K562 (cell line): ENCODE measurements at regions not wholly inside any gene's neighbourhood (a gene's known extent, or its start where the extent isn't known, plus 50 kb on each side); places are given as distances from the start of the nearest gene placed in this dataset.

Experiments used
- ATAC-seq: fragments of 200-7000 bp; cut with Tn5 transposase; 3 replicates; pipeline ENCODE4 v1.9.1; 2020; ENCODE audit warnings: moderate library complexity
- BruUV-seq: library from RNA; stranded (reverse); fragments of 400-500 nt; replicated peaks from 2 replicates; lab custom pipeline; 2021; lab: Mats Ljungman, UMichigan
- CTCF ChIA-PET: fragments of 300-600 bp; formaldehyde crosslinking; extraction: SDS; loops from one replicate; lab custom pipeline; 2021; ENCODE audit warnings: low intra/inter-chr PET ratio; lab: Yijun Ruan, JAX
- POLR2A ChIA-PET: fragments of 300-600, 350-650 bp; sonication (Branson Sonifier 250); formaldehyde crosslinking; extraction: SDS; loops from one replicate; lab custom pipeline; 2021; ENCODE audit warnings: antibody characterized with exemption, inconsistent platforms; lab: Yijun Ruan, JAX
- DNase-seq, 4 experiments: peaks; one replicate each; pipeline versions ENCODE4 v3.0.0 to v3.0.0-alpha.2; 2011 to 2018; ENCODE audit warnings: low spot score in 3 of 4, mixed read lengths in 3 of 4; ENCODE audit errors: extremely low read depth in 1 of 4
- FAIRE-seq: peaks from 2 replicates; lab custom pipeline; 2011; peaks lifted over from hg19 to GRCh38; lab: Jason Lieb, UNC
- H2AFZ ChIP-seq: 2 replicates; pipeline ENCODE4 v1.6.0; 2011; ENCODE audit warnings: low read depth, low read length, control low read depth, inconsistent platforms
- H3K27ac ChIP-seq: fragments of 200-600 bp; 3 replicates; pipeline ENCODE4 v1.8.0; 2011; ENCODE audit warnings: low read depth, mild to moderate bottlenecking, control low read depth, inconsistent platforms, low read length, moderate library complexity, mixed read lengths; ENCODE audit errors: extremely low read depth
- H3K27me3 ChIP-seq, 2 experiments: fragments of 300-600 bp in 1 of 2; 2 replicates in 1 of 2; 3 replicates in 1 of 2; pipeline versions ENCODE4 v1.6.0 to v1.8.0; 2011; ENCODE audit warnings: inconsistent platforms in 2 of 2, low read length in 2 of 2, mild to moderate bottlenecking in 1 of 2, mixed read lengths in 1 of 2, moderate library complexity in 1 of 2; ENCODE audit not compliant: control insufficient read depth in 2 of 2, insufficient read depth in 2 of 2
- H3K36me3 ChIP-seq: fragments of 300-600 bp; 3 replicates; pipeline ENCODE4 v1.8.0; 2011; ENCODE audit warnings: mild to moderate bottlenecking, low read length, inconsistent platforms; ENCODE audit not compliant: control insufficient read depth, insufficient read depth
- H3K4me1 ChIP-seq, 2 experiments: fragments of 200-600 bp in 1 of 2; replicated peaks in 1 of 2; 2 replicates in 1 of 2; 3 replicates in 1 of 2; pipeline versions ENCODE4 v1.5.1 to v1.8.0; 2011; ENCODE audit warnings: inconsistent platforms in 2 of 2, low read length in 2 of 2, mild to moderate bottlenecking in 1 of 2, mixed read lengths in 1 of 2, moderate library complexity in 1 of 2; ENCODE audit not compliant: control insufficient read depth in 2 of 2, insufficient read depth in 2 of 2
- H3K4me2 ChIP-seq: 2 replicates; pipeline ENCODE4 v1.6.1; 2011; ENCODE audit warnings: low read length, control low read depth, inconsistent platforms, mixed read lengths; ENCODE audit not compliant: insufficient read depth
- H3K4me3 ChIP-seq: fragments of 200-600 bp; sonication (generic), shearing (Covaris generic); 2 replicates; pipeline ENCODE4 v1.5.1; 2016; ENCODE audit warnings: control low read depth, inconsistent platforms
- H3K79me2 ChIP-seq: fragments of 200-600 bp; 3 replicates; pipeline ENCODE4 v1.8.0; 2011; ENCODE audit warnings: low read length, inconsistent platforms; ENCODE audit not compliant: control insufficient read depth, insufficient read depth
- H3K9ac ChIP-seq, 2 experiments: 2 replicates each; pipeline versions ENCODE4 v1.6.0 to v1.6.1; 2011; ENCODE audit warnings: low read depth in 2 of 2, low read length in 2 of 2, control low read depth in 1 of 2, inconsistent platforms in 1 of 2, mild to moderate bottlenecking in 1 of 2, mixed read lengths in 1 of 2; ENCODE audit not compliant: insufficient read depth in 1 of 2
- H3K9me1 ChIP-seq: one replicate; pipeline ENCODE4 v1.6.0; 2011; ENCODE audit warnings: inconsistent platforms, mild to moderate bottlenecking, low read length, moderate library complexity; ENCODE audit not compliant: control insufficient read depth, insufficient read depth
- H3K9me3 ChIP-seq: replicated peaks from 2 replicates; pipeline ENCODE4 v1.5.1; 2011; ENCODE audit warnings: low read depth, low read length, inconsistent platforms; ENCODE audit not compliant: control insufficient read depth, insufficient read depth
- H4K20me1 ChIP-seq: replicated peaks from 2 replicates; pipeline ENCODE4 v1.6.1; 2011; ENCODE audit warnings: low read length, inconsistent platforms, mixed read lengths; ENCODE audit not compliant: control insufficient read depth, insufficient read depth
- RBFOX2 ChIP-seq: fragments of 200-400 bp; formaldehyde crosslinking; IDR thresholded peaks from 2 replicates; pipeline ENCODE4 v1.6.1; 2017; ENCODE audit warnings: low read depth, mild to moderate bottlenecking, low read length, moderate library complexity
- WHSC1 ChIP-seq: IDR thresholded peaks from one replicate; pipeline ENCODE4 v1.6.1; 2012; ENCODE audit warnings: low read length, control low read depth, inconsistent platforms
- ZNF24 ChIP-seq: fragments of 450-650 bp; IDR thresholded peaks from 2 replicates; pipeline ENCODE4 v1.6.1; 2016
- WGBS: fragments of 100-300 bp; shearing (Covaris generic); methylation state at CpG from one replicate; pipeline ENCODE4 v1.1.6; 2016; ENCODE audit warnings: low coverage, mixed read lengths; ENCODE audit not compliant: insufficient coverage; ENCODE audit errors: missing lambda C conversion rate; 5-methylcytosine and 5-hydroxymethylcytosine counted together
- in situ Hi-C: fragments of 300-500 bp; cut with MboI; formaldehyde crosslinking; loops from 4 replicates; pipeline ENCODE4 v1.15.0; 2018; ENCODE audit warnings: inconsistent platforms, mixed read lengths
- intact Hi-C: fragments of 100-400 bp; cut with micrococcal nuclease; formaldehyde crosslinking; loops from 2 replicates; pipeline ENCODE4 v1.14.2; 2022
- TF ChIP-seq, protein P1 (sequence below): IDR thresholded peaks from 3 replicates; pipeline ENCODE4 v1.6.1; 2011; ENCODE audit warnings: borderline replicate concordance, mild to moderate bottlenecking; ENCODE audit not compliant: insufficient read length, insufficient read depth
- TF ChIP-seq, protein P2 (sequence below), 3 experiments: fragments of 200-800 bp in 1 of 3; fragments of 250-450 bp in 1 of 3; fragments of 450-650 bp in 1 of 3; sonication (Bioruptor Pico) in 1 of 3; sonication (Bioruptor generic) in 1 of 3; formaldehyde crosslinking in 1 of 3; IDR thresholded peaks; 2 replicates each; pipeline versions ENCODE4 v1.6.1 to v1.8.0; 2016 to 2022; ENCODE audit warnings: mild to moderate bottlenecking in 2 of 3, missing genetic modification characterization in 2 of 3, missing compliant biosample characterization in 1 of 3, moderate library complexity in 1 of 3

DNA sequence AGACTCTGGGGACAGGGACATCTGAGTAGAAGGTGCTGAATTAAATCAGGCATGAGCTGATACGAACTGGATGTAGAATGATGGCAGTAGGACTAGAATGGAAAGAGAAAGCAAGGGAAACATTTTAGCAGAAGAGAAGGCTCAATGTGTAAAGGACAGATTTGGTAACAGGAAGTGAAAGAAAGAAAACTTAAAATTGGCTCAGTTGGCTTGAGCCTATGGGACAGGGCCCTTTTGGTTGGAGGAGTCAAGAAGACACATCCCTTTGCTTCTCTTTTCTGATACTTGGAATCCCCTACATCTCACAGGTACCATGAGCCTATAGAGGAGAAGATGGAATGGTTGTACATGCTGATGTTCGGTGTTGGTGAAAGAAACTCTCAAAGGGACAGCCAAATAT, 300.6 kb upstream of the PLXNA2 start:
- H3K4me2 ChIP-seq: no peak overlapping the region
- no peaks in the 10 kb centered on the region for H3K4me1 ChIP-seq
- in situ Hi-C loops: no loop called here
- no peaks in the 10 kb centered on the region for H3K9me3 ChIP-seq
- no peak for FAIRE-seq
- no peak for DNase-seq
- H3K79me2 ChIP-seq: no peaks in the 10 kb centered on the region
- no peak overlapping the region for H3K4me3 ChIP-seq
- no TSS peak for BruUV-seq
- no peak for ATAC-seq
- H3K27me3 ChIP-seq: no peaks in the 10 kb centered on the region
- H2AFZ ChIP-seq: no peak overlapping the region
- TF ChIP-seq, protein P1, sequence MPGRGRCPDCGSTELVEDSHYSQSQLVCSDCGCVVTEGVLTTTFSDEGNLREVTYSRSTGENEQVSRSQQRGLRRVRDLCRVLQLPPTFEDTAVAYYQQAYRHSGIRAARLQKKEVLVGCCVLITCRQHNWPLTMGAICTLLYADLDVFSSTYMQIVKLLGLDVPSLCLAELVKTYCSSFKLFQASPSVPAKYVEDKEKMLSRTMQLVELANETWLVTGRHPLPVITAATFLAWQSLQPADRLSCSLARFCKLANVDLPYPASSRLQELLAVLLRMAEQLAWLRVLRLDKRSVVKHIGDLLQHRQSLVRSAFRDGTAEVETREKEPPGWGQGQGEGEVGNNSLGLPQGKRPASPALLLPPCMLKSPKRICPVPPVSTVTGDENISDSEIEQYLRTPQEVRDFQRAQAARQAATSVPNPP: no peak
- TF ChIP-seq ZNF24 (no peak), WHSC1 (no peak), RBFOX2 (no peak)
- TF ChIP-seq, protein P2, sequence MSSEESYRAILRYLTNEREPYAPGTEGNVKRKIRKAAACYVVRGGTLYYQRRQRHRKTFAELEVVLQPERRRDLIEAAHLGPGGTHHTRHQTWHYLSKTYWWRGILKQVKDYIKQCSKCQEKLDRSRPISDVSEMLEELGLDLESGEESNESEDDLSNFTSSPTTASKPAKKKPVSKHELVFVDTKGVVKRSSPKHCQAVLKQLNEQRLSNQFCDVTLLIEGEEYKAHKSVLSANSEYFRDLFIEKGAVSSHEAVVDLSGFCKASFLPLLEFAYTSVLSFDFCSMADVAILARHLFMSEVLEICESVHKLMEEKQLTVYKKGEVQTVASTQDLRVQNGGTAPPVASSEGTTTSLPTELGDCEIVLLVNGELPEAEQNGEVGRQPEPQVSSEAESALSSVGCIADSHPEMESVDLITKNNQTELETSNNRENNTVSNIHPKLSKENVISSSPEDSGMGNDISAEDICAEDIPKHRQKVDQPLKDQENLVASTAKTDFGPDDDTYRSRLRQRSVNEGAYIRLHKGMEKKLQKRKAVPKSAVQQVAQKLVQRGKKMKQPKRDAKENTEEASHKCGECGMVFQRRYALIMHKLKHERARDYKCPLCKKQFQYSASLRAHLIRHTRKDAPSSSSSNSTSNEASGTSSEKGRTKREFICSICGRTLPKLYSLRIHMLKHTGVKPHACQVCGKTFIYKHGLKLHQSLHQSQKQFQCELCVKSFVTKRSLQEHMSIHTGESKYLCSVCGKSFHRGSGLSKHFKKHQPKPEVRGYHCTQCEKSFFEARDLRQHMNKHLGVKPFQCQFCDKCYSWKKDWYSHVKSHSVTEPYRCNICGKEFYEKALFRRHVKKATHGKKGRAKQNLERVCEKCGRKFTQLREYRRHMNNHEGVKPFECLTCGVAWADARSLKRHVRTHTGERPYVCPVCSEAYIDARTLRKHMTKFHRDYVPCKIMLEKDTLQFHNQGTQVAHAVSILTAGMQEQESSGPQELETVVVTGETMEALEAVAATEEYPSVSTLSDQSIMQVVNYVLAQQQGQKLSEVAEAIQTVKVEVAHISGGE (CRISPR knock-in tag; IDR thresholded peaks at IDR 0.05): no peak
- H3K27ac ChIP-seq: no peak overlapping the region
- H3K9ac ChIP-seq: no peak overlapping the region
- ChIA-PET POLR2A (no interaction called here), CTCF (no interaction called here)
- H3K9me1 ChIP-seq: no peaks in the 10 kb centered on the region
- H3K36me3 ChIP-seq: no peaks in the 10 kb centered on the region
- no peaks in the 10 kb centered on the region for H4K20me1 ChIP-seq
- 5% methylated on average over 2 of the region's 2 CpGs for WGBS
- intact Hi-C loops: no loop called here
